C4-2B (cell line): ENCODE measurements at regions not wholly inside any gene's neighbourhood (a gene's known extent, or its start where the extent isn't known, plus 50 kb on each side); places are given as distances from the start of the nearest gene placed in this dataset.
"Not testable (repeated sequence)": the region's sequence is repeated elsewhere in the genome, so short reads cannot be mapped to it uniquely, and the experiment has no call there.

Source experiments
- H3K27ac ChIP-seq: fragments of 450-650 bp; 2 replicates; pipeline ENCODE4 v1.5.1; 2017
- CTCF ChIP-seq: fragments of 450-650 bp; conservative IDR thresholded peaks from 2 replicates; pipeline ENCODE4 v1.5.1; 2017; ENCODE audit warnings: mild to moderate bottlenecking
- ZFX ChIP-seq: fragments of 450-650 bp; IDR thresholded peaks from 2 replicates; pipeline ENCODE4 v1.6.1; 2017

- H3K27ac ChIP-seq: no peak overlapping the region
- TF ChIP-seq ZFX (no peak), CTCF (no peak)
These were observed 250.1 kb upstream of the SGCD start for GRCh38 chr5:156076912-156077311.

- H3K27ac ChIP-seq: no peak overlapping the region
- no peak for TF ChIP-seq ZFX
- TF ChIP-seq CTCF: no peak
These were observed 239.3 kb upstream of the SGCD start for GRCh38 chr5:156087577-156088110.

- not testable (repeated sequence) for H3K27ac ChIP-seq
These were observed 236.7 kb upstream of the SGCD start for GRCh38 chr5:156089955-156090940.

- TF ChIP-seq CTCF (no peak), ZFX (no peak)
- no peak overlapping the region for H3K27ac ChIP-seq
These were observed 233.9 kb upstream of the SGCD start for GRCh38 chr5:156093024-156093423.

- H3K27ac ChIP-seq: no peak overlapping the region
- no peak for TF ChIP-seq CTCF
- TF ChIP-seq ZFX: no peak
These were observed 233.0 kb upstream of the SGCD start for GRCh38 chr5:156094001-156094400.

GRCh38 chr5:156095709-156096241, 231.2 kb upstream of the SGCD start:
- TF ChIP-seq CTCF: no peak
- TF ChIP-seq ZFX: no peak
- H3K27ac ChIP-seq: no peak overlapping the region

GRCh38 chr5:156096259-156096658, 230.7 kb upstream of the SGCD start:
- TF ChIP-seq CTCF (no peak), ZFX (no peak)
- no peak overlapping the region for H3K27ac ChIP-seq
